Erythroblast (primary cell): ENCODE measurements at regions not wholly inside any gene's neighbourhood (a gene's known extent, or its start where the extent isn't known, plus 50 kb on each side); places are given as distances from the start of the nearest gene placed in this dataset.

Experiments
- GATA1 ChIP-seq: IDR thresholded peaks from 2 replicates; pipeline ENCODE4 v1.6.1; 2011; ENCODE audit warnings: low read depth, mild to moderate bottlenecking, control low read depth, low read length, moderate library complexity
- POLR2A ChIP-seq: IDR thresholded peaks from 2 replicates; pipeline ENCODE4 v1.6.1; 2011; ENCODE audit warnings: mild to moderate bottlenecking, low read length

DNA sequence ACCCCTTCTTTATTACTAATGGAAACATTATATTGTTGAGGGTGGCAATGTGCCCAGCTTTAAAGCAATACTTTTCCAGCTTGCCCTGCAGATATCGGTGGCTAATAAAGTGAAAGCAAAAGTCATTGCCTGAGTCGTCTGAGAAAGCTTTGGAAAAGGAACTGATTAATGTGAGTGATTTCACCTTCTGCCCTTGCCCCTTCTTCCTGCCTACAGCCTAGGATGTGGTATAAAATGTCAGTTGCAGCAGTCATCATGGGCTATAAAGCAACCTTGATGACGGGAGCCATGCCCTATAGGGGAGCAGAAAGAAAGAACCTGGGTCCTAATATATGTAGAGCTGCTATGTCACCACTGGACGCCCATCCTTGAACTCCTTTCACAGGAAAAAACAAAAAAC is 132.4 kb upstream of the USP9X start:
- TF ChIP-seq POLR2A (no peak), GATA1 (no peak)
